ENCODE measurements at regions not wholly inside any gene's neighbourhood (a gene's known extent, or its start where the extent isn't known, plus 50 kb on each side); places are given as distances from the start of the nearest gene placed in this dataset.

DNA sequence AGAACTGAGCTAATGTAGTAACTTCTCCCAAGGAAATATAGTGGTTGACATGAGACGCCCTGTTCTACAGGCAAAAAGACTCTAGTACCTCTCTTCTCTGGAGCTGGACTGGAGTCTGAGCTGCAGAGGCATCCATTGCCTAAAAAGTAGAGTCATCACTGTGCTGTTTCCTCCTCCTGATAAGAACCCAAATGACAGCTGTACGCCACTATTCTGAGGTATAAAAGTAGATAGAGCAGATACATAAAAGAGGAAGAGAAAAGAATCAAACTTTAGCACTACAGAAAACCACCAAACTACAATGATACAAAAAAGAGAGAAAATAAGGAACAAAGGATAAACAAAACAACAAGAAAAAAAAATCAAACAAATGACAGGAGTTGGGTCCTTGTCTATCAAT is 1568.8 kb downstream of the PLA2G4A start:
- H3K4me3 ChIP-seq (ENCODE audit: low read depth, low read length) = no peak overlapping the region
- TF ChIP-seq, protein P1, sequence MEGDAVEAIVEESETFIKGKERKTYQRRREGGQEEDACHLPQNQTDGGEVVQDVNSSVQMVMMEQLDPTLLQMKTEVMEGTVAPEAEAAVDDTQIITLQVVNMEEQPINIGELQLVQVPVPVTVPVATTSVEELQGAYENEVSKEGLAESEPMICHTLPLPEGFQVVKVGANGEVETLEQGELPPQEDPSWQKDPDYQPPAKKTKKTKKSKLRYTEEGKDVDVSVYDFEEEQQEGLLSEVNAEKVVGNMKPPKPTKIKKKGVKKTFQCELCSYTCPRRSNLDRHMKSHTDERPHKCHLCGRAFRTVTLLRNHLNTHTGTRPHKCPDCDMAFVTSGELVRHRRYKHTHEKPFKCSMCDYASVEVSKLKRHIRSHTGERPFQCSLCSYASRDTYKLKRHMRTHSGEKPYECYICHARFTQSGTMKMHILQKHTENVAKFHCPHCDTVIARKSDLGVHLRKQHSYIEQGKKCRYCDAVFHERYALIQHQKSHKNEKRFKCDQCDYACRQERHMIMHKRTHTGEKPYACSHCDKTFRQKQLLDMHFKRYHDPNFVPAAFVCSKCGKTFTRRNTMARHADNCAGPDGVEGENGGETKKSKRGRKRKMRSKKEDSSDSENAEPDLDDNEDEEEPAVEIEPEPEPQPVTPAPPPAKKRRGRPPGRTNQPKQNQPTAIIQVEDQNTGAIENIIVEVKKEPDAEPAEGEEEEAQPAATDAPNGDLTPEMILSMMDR (IDR thresholded peaks at IDR 0.05; ENCODE audit: borderline replicate concordance, insufficient read depth, low read depth, low read length) = no peak

GRCh38 chr1:188402986-188403385 is 1574.2 kb downstream of the PLA2G4A start:
- H3K4me3 ChIP-seq (ENCODE audit: low read depth, low read length) = no peak overlapping the region
- TF ChIP-seq, protein P1 (IDR thresholded peaks at IDR 0.05; ENCODE audit: borderline replicate concordance, insufficient read depth, low read depth, low read length) = no peak

DNA sequence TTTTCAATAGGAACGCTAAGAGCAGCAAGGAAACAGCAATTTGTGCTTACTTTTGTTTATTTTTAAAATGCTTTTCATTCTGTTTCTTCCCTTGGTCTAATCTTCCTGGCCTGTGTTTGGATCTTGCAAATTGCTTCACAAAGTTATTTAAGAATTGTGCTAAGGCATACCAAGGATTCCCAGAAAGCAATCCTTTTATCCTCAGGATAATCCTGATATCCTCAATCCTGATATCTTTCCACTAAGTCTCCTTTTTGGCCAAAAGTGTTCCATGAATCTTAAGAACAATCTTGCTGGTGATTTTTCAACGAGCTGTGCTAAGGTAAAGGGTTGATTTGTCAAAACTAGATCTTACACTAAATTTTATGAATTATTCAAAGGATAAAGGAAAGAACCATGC is 1577.9 kb downstream of the PLA2G4A start:
- H3K4me3 ChIP-seq (ENCODE audit: low read depth, low read length) = no peak overlapping the region
- TF ChIP-seq, protein P1 (IDR thresholded peaks at IDR 0.05; ENCODE audit: borderline replicate concordance, insufficient read depth, low read depth, low read length) = no peak

DNA sequence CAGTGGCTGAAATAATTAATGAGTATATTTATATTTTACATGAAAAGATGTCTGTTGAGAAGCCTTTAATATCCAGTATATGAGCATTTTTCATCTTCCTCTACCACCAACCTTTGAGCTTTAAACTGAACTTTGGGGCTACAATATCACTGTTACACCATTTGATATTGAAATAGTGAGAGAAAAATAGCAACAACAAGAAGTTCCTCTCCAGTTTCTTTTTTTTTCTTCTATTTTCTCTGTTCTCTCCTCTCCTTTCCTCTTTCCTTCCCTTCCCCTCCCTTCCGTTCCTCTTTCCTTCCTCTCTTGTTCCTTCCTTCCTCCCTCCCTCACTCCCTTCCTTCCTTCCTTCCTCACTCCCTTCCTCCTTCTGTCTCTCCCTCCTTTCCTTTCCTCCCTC is 1591.4 kb downstream of the PLA2G4A start:
- H3K4me3 ChIP-seq (ENCODE audit: low read depth, low read length) = no peak overlapping the region
- TF ChIP-seq, protein P1 (IDR thresholded peaks at IDR 0.05; ENCODE audit: borderline replicate concordance, insufficient read depth, low read depth, low read length) = no peak

DNA sequence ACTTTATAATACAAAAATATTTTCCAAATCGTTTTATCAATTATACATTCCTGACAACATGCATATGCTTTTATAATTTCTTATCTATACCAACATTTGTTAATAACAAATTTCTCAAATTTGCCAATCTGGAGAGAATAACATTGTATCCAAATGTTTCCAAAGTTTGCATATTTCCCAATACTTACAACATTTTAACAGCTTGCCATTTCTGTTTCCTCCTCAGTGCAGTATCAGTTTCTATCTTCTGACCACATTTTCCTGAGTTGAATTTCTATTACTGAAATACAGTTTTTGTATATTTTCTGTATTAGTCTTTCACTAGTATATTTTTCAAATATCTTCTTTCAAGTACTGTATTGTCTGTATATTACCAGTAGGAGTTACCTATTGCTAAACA is 1594.3 kb downstream of the PLA2G4A start:
- TF ChIP-seq, protein P1 (IDR thresholded peaks at IDR 0.05; ENCODE audit: borderline replicate concordance, insufficient read depth, low read depth, low read length) = no peak
- H3K4me3 ChIP-seq (ENCODE audit: low read depth, low read length) = no peak overlapping the region

DNA sequence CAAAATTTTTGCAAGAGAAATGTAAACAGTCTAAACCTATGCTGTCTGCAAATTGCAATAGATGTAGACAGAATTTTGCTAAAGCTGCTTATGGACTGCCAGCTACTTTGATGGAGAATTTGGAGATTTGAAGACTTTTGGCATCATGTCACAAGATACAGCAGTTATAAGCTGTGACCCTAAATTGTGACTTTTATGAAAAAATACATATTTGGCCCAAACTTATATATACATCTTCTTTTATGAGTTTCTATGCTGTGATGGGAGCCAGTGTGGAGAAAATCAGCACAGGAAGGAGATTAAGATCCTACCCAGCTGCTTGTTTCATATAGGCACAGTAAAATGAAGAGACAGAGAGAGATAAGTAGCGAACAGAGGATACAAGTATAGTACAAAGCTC is 1595.4 kb downstream of the PLA2G4A start:
- no peak overlapping the region for H3K4me3 ChIP-seq (ENCODE audit: low read depth, low read length)
- TF ChIP-seq, protein P1 (IDR thresholded peaks at IDR 0.05; ENCODE audit: borderline replicate concordance, insufficient read depth, low read depth, low read length) = no peak

DNA sequence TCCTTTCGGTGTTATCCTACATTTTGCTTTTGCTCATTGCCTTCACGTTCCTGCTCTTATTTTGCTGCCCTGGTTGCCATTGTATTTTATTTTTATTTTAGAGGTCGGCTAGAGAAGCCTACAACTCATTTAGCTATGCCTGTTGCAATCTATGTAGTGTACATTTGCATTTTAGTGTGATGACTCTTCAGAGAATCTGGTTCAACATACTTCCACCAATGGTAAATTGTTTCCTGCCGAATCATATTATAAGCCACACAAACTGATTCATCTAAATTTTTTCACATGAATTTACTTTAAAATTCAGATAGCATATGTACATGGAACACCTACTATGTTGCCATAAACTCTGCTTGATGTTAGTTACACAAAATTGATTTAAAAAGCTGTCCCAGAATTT is 1596.9 kb downstream of the PLA2G4A start:
- TF ChIP-seq, protein P1 (IDR thresholded peaks at IDR 0.05; ENCODE audit: borderline replicate concordance, insufficient read depth, low read depth, low read length) = no peak

More for the DNA sequence above, 1596.9 kb downstream of the PLA2G4A start:
- H3K4me3 ChIP-seq (ENCODE audit: low read depth, low read length) = no peak overlapping the region

Data from GM12875 (cell line).